ENCODE measurements at regions not wholly inside any gene's neighbourhood (a gene's known extent, or its start where the extent isn't known, plus 50 kb on each side); places are given as distances from the start of the nearest gene placed in this dataset.
"Not testable (repeated sequence)": the region's sequence is repeated elsewhere in the genome, so short reads cannot be mapped to it uniquely, and the experiment has no call there.

GRCh38 chr5:114070093-114070722 is 291.7 kb upstream of the KCNN2 start:
- H3K36me3 ChIP-seq: no peaks in the 10 kb centered on the region
- H3K27me3 ChIP-seq (replicated peaks): no peaks in the 10 kb centered on the region
- no peak for DNase-seq (ENCODE audit: low read depth in 1 of 2, low spot score in 2 of 2)
- H3K4me1 ChIP-seq (replicated peaks): no peaks in the 10 kb centered on the region
- no peaks in the 10 kb centered on the region for H3K9me3 ChIP-seq (replicated peaks)
- H3K27ac ChIP-seq: no peak overlapping the region
- H3K4me3 ChIP-seq: no peak overlapping the region

DNA sequence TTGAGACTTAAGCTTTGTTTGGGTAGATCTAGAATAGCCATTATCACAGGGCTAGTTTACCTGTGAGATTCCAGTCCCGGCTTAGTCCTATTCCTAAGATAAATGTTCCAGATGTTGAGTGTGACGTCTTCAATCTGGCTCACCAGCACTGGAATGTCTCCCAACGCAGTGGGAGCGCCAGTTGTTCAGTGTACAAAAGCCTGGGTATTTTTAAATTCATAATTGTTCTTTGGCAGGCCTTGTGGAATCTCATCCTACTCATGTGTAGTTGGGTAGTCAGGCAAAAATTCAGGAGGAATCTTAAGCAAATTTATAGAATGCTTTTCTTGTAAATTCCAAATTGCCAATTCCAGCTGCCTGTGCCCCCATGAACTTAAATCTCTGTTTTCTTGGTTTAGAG is 272.6 kb upstream of the KCNN2 start:
- Histone ChIP-seq H3K9me3 (replicated peaks) (peaks cover 3% of the 10 kb centered on the region; the same call in 1 of the 2 replicates), H3K27ac (no peak overlapping the region), H3K27me3 (replicated peaks) (no peaks in the 10 kb centered on the region), H3K4me1 (replicated peaks) (no peaks in the 10 kb centered on the region), H3K36me3 (no peaks in the 10 kb centered on the region), H3K4me3 (no peak overlapping the region)
- no peak for DNase-seq (ENCODE audit: low read depth in 1 of 2, low spot score in 2 of 2)

GRCh38 chr5:114097570-114097969 is 264.3 kb upstream of the KCNN2 start:
- no peak for DNase-seq (ENCODE audit: low read depth in 1 of 2, low spot score in 2 of 2)
- Histone ChIP-seq H3K27ac (no peak overlapping the region), H3K9me3 (replicated peaks) (no peaks in the 10 kb centered on the region), H3K36me3 (no peaks in the 10 kb centered on the region), H3K4me3 (no peak overlapping the region), H3K4me1 (replicated peaks) (no peaks in the 10 kb centered on the region), H3K27me3 (replicated peaks) (no peaks in the 10 kb centered on the region)

DNA sequence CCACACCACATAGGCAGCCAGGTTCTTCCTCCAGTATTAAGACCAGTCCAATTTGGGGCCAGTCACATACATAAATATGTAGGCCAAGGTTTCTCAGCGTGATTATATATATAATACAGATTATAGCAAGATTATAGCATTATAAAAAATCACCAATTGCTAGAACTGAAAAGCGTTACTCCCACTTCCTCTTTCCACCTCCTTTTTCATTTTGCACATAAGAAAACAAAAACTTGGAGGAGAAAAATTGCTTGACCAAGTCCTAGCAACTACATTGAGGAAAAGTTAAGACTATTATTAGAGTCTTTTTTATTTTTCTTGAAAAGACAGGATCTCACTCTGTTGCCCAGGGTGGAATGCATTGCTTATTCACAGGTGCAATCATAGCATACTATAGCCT is 262.7 kb upstream of the KCNN2 start:
- Histone ChIP-seq H3K36me3 (no peaks in the 10 kb centered on the region), H3K4me3 (no peak overlapping the region), H3K9me3 (replicated peaks) (no peaks in the 10 kb centered on the region)

GRCh38 chr5:114101153-114101552 is 260.7 kb upstream of the KCNN2 start:
- peak; percentile 21 to 56 for DNase-seq (ENCODE audit: low read depth in 1 of 2, low spot score in 2 of 2)
- H3K9me3 ChIP-seq (replicated peaks): no peaks in the 10 kb centered on the region
- no peaks in the 10 kb centered on the region for H3K36me3 ChIP-seq
- no peaks in the 10 kb centered on the region for H3K4me1 ChIP-seq (replicated peaks)
- H3K4me3 ChIP-seq: no peak overlapping the region
- no peak overlapping the region for H3K27ac ChIP-seq
- H3K27me3 ChIP-seq (replicated peaks): no peaks in the 10 kb centered on the region

More for the DNA sequence above, 262.7 kb upstream of the KCNN2 start:
- Histone ChIP-seq H3K27me3 (replicated peaks) (no peaks in the 10 kb centered on the region), H3K27ac (no peak overlapping the region), H3K4me1 (replicated peaks) (no peaks in the 10 kb centered on the region)
- DNase-seq (ENCODE audit: low read depth in 1 of 2, low spot score in 2 of 2): no peak

GRCh38 chr5:114113604-114114003 is 248.3 kb upstream of the KCNN2 start:
- Histone ChIP-seq H3K27me3 (replicated peaks) (peaks cover 6% of the 10 kb centered on the region; the same call in 1 of the 2 replicates), H3K4me3 (no peak overlapping the region), H3K9me3 (replicated peaks) (no peaks in the 10 kb centered on the region), H3K36me3 (no peaks in the 10 kb centered on the region), H3K4me1 (replicated peaks) (no peaks in the 10 kb centered on the region), H3K27ac (no peak overlapping the region)
- DNase-seq (ENCODE audit: low read depth in 1 of 2, low spot score in 2 of 2): no peak

GRCh38 chr5:114116981-114117380 is 244.9 kb upstream of the KCNN2 start:
- Histone ChIP-seq H3K4me3 (no peak overlapping the region), H3K27me3 (replicated peaks) (peaks cover 6% of the 10 kb centered on the region; the same call in 1 of the 2 replicates), H3K27ac (no peak overlapping the region), H3K4me1 (replicated peaks) (no peaks in the 10 kb centered on the region), H3K36me3 (no peaks in the 10 kb centered on the region), H3K9me3 (replicated peaks) (no peaks in the 10 kb centered on the region)
- DNase-seq (ENCODE audit: low read depth in 1 of 2, low spot score in 2 of 2): no peak

DNA sequence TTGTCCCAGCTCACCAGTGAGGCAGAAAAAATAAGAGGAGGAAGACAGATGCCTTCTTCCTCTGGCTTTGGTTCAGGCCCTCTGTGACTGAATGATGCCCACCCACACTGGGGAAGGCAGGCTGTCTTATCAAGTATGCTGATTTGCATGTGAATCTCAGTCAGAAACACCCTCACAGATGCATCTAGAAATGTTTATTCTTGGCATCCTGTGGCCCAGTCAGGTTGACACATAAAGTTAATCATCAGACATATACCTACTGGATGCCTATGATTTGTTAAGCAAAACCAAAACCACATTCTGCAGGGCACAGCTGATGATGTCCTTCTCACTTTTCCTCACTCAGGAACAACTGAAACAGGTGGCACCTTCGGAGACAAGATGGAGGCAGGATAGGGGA is 243.4 kb upstream of the KCNN2 start:
- Histone ChIP-seq H3K4me1 (replicated peaks) (no peaks in the 10 kb centered on the region), H3K27me3 (replicated peaks) (peaks cover 6% of the 10 kb centered on the region; the same call in 1 of the 2 replicates), H3K36me3 (no peaks in the 10 kb centered on the region), H3K4me3 (no peak overlapping the region), H3K27ac (no peak overlapping the region), H3K9me3 (replicated peaks) (no peaks in the 10 kb centered on the region)
- DNase-seq (ENCODE audit: low read depth in 1 of 2, low spot score in 2 of 2): no peak

- Histone ChIP-seq H3K27me3 (replicated peaks) (no peaks in the 10 kb centered on the region), H3K4me3 (no peak overlapping the region), H3K9me3 (replicated peaks) (no peaks in the 10 kb centered on the region), H3K4me1 (replicated peaks) (no peaks in the 10 kb centered on the region), H3K36me3 (no peaks in the 10 kb centered on the region), H3K27ac (no peak overlapping the region)
- no peak for DNase-seq (ENCODE audit: low read depth in 1 of 2, low spot score in 2 of 2)
Observed at GRCh38 chr5:114120166-114120565, 241.7 kb upstream of the KCNN2 start.

GRCh38 chr5:114122852-114123251 is 239.0 kb upstream of the KCNN2 start:
- DNase-seq (ENCODE audit: low read depth in 1 of 2, low spot score in 2 of 2): no peak
- H3K4me1 ChIP-seq (replicated peaks): no peaks in the 10 kb centered on the region
- no peak overlapping the region for H3K27ac ChIP-seq
- no peak overlapping the region for H3K4me3 ChIP-seq
- H3K36me3 ChIP-seq: no peaks in the 10 kb centered on the region
- no peaks in the 10 kb centered on the region for H3K9me3 ChIP-seq (replicated peaks)
- no peaks in the 10 kb centered on the region for H3K27me3 ChIP-seq (replicated peaks)

DNA sequence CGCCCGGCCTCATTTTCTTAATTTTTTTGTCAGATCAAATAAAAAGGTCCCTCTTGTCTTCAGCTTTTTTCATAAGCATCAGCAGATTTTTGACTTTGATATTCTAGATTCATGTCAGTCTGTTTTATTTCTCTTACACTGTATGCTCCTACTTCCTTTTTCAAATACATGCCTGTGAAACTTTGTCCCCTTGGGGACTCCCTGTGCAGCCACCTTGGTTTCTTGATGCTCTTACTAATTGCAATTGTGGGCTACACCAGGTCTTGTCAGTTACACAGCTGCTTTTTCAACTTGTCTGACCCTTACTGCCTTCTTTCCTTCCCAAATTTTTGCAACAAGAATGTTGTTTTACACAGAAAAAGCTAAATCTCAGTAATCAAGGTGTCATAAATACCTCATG is 238.2 kb upstream of the KCNN2 start:
- Histone ChIP-seq H3K4me3 (no peak overlapping the region), H3K4me1 (replicated peaks) (no peaks in the 10 kb centered on the region), H3K9me3 (replicated peaks) (no peaks in the 10 kb centered on the region), H3K36me3 (no peaks in the 10 kb centered on the region), H3K27ac (no peak overlapping the region), H3K27me3 (replicated peaks) (no peaks in the 10 kb centered on the region)
- no peak for DNase-seq (ENCODE audit: low read depth in 1 of 2, low spot score in 2 of 2)

DNA sequence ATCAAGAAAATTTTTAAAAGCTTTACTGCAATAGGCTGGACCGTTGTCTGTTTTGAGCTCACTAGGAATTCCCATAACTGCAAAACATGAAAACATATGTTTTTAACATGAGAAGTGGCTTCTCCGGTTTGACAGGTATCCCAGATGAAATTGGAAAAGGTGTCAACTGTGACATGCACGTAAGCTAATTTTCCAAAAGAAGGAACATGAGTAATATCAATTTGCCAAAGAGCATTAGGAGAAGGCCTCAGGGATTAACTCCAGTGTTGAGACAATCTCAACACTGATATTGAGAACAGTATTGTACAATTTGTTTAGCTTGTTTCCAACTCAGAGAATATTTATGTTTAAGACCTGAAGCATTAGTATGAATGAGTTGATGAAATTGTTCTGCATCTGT is 215.5 kb upstream of the KCNN2 start:
- 0 out of 2 replicates have a peak, but pooled peaks cover 3% of the 10 kb centered on the region for H3K9me3 ChIP-seq (replicated peaks)
- no peak overlapping the region for H3K4me3 ChIP-seq
- no peaks in the 10 kb centered on the region for H3K27me3 ChIP-seq (replicated peaks)
- no peaks in the 10 kb centered on the region for H3K36me3 ChIP-seq
- H3K4me1 ChIP-seq (replicated peaks): no peaks in the 10 kb centered on the region
- no peak overlapping the region for H3K27ac ChIP-seq
- no peak for DNase-seq (ENCODE audit: low read depth in 1 of 2, low spot score in 2 of 2)

GRCh38 chr5:114148253-114148652 is 213.6 kb upstream of the KCNN2 start:
- no peak overlapping the region for H3K27ac ChIP-seq
- H3K27me3 ChIP-seq (replicated peaks): no peaks in the 10 kb centered on the region
- 0 out of 2 replicates have a peak, but pooled peaks cover 6% of the 10 kb centered on the region for H3K9me3 ChIP-seq (replicated peaks)
- no peaks in the 10 kb centered on the region for H3K36me3 ChIP-seq
- no peak overlapping the region for H3K4me3 ChIP-seq
- DNase-seq (ENCODE audit: low read depth in 1 of 2, low spot score in 2 of 2): no peak
- H3K4me1 ChIP-seq (replicated peaks): no peaks in the 10 kb centered on the region

DNA sequence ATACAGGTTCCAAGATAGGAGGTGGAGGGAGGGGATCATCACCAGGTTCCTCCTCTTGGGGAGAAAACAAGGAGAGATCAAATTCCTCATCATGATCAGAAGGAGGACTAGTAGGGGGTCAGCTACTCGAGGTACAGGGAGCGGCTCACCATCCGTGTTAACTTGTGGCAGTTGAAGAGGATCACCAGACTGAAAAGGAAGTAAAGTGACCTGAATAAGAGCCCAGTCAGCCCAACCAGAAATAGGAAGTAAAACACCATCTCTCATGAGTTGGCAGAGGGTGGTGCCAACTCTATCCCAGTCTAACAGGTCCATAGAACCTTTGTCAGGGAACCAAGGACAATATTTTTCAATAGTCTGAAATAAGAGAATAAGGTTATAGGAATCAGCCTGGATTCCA is 213.1 kb upstream of the KCNN2 start:
- not testable (repeated sequence) for H3K36me3 ChIP-seq; H3K9me3 ChIP-seq (replicated peaks); DNase-seq (ENCODE audit: low read depth in 1 of 2, low spot score in 2 of 2); H3K27me3 ChIP-seq (replicated peaks); H3K4me1 ChIP-seq (replicated peaks); H3K4me3 ChIP-seq; H3K27ac ChIP-seq
